HL-60 (cell line): ENCODE measurements at regions not wholly inside any gene's neighbourhood (a gene's known extent, or its start where the extent isn't known, plus 50 kb on each side); places are given as distances from the start of the nearest gene placed in this dataset.

Experiments used
- DNase-seq, 2 experiments: peaks; one replicate each; pipeline ENCODE4 v3.0.0-alpha.2; 2010 to 2020; ENCODE audit warnings: low read depth in 1 of 2, low spot score in 1 of 2
- H3K27ac ChIP-seq: fragments of 250-450 bp; sonication (Bioruptor Pico); replicated peaks from 2 replicates; pipeline ENCODE4 v1.5.1; 2020; ENCODE audit warnings: mild to moderate bottlenecking, moderate library complexity
- H3K27me3 ChIP-seq: fragments of 250-450 bp; sonication (Bioruptor Pico); 2 replicates; pipeline ENCODE4 v1.5.1; 2021; ENCODE audit warnings: mild to moderate bottlenecking, moderate library complexity; ENCODE audit not compliant: insufficient read depth, poor library complexity, severe bottlenecking
- H3K4me3 ChIP-seq: replicated peaks from 2 replicates; pipeline ENCODE4 v1.5.1; 2011; ENCODE audit warnings: mild to moderate bottlenecking, control low read depth, low read length; ENCODE audit not compliant: insufficient read depth
- CTCF ChIP-seq: IDR thresholded peaks from one replicate; pipeline ENCODE4 v1.5.1; 2011; ENCODE audit warnings: low read length, control low read depth, inconsistent platforms; ENCODE audit not compliant: insufficient read depth
- GABPA ChIP-seq: IDR thresholded peaks from 2 replicates; pipeline ENCODE4 v1.6.1; 2012; ENCODE audit warnings: low read depth
- POLR2AphosphoS5 ChIP-seq: IDR thresholded peaks from 2 replicates; pipeline ENCODE4 v1.6.1; 2012; ENCODE audit warnings: low read depth
- REST ChIP-seq: IDR thresholded peaks from 2 replicates; pipeline ENCODE4 v1.6.1; 2012; ENCODE audit warnings: low read depth; ENCODE audit not compliant: insufficient replicate concordance
- SPI1 ChIP-seq: IDR thresholded peaks from 2 replicates; pipeline ENCODE4 v1.6.1; 2012; ENCODE audit warnings: low read depth, mild to moderate bottlenecking, borderline replicate concordance

- no peaks in the 10 kb centered on the region for H3K27me3 ChIP-seq
- no peak for TF ChIP-seq GABPA
- no peak for TF ChIP-seq REST
- no peak for TF ChIP-seq POLR2AphosphoS5
- no peak for TF ChIP-seq SPI1
- TF ChIP-seq CTCF: no peak
- H3K27ac ChIP-seq: no peak overlapping the region
- H3K4me3 ChIP-seq: no peak overlapping the region
- DNase-seq: no peak
These were observed 124.6 kb upstream of the E2F7 start for GRCh38 chr12:77189901-77190416.

GRCh38 chr12:77189458-77189857 is 124.1 kb upstream of the E2F7 start:
- H3K27ac ChIP-seq: no peak overlapping the region
- no peak overlapping the region for H3K4me3 ChIP-seq
- H3K27me3 ChIP-seq: no peaks in the 10 kb centered on the region
- TF ChIP-seq REST (no peak), GABPA (no peak), POLR2AphosphoS5 (no peak), SPI1 (no peak), CTCF (no peak)
- no peak for DNase-seq

- TF ChIP-seq CTCF (no peak), REST (no peak)
- DNase-seq: no peak
- Histone ChIP-seq H3K27ac (no peak overlapping the region), H3K27me3 (no peaks in the 10 kb centered on the region), H3K4me3 (no peak overlapping the region)
These were observed 114.1 kb upstream of the E2F7 start for GRCh38 chr12:77179515-77179914.
